Osteoblast (primary cell): ENCODE measurements at regions not wholly inside any gene's neighbourhood (a gene's known extent, or its start where the extent isn't known, plus 50 kb on each side); places are given as distances from the start of the nearest gene placed in this dataset.

Experiments
- DNase-seq: peaks from one replicate; pipeline ENCODE4 v3.0.0; 2011; ENCODE audit warnings: low spot score, mixed read lengths; ENCODE audit not compliant: insufficient read length; ENCODE audit errors: missing footprints
- H2AFZ ChIP-seq: 2 replicates; pipeline ENCODE4 v1.6.0; 2011; ENCODE audit warnings: mild to moderate bottlenecking, low read length
- H3K27ac ChIP-seq: 2 replicates; pipeline ENCODE4 v1.5.1; 2011; ENCODE audit warnings: mild to moderate bottlenecking, low read depth, low read length, moderate library complexity
- H3K27me3 ChIP-seq: 2 replicates; pipeline ENCODE4 v1.6.0; 2012; ENCODE audit warnings: mild to moderate bottlenecking, control low read depth, inconsistent platforms, low read length, moderate library complexity; ENCODE audit not compliant: insufficient read depth
- H3K36me3 ChIP-seq: 2 replicates; pipeline ENCODE4 v1.5.1; 2011; ENCODE audit warnings: mild to moderate bottlenecking, low read length, control low read depth, moderate library complexity; ENCODE audit not compliant: insufficient read depth
- H3K4me1 ChIP-seq: 2 replicates; pipeline ENCODE4 v1.5.1; 2011; ENCODE audit warnings: mild to moderate bottlenecking, low read length, control low read depth, moderate library complexity; ENCODE audit not compliant: insufficient read depth
- H3K4me2 ChIP-seq: 2 replicates; pipeline ENCODE4 v1.6.0; 2011; ENCODE audit warnings: mild to moderate bottlenecking, low read length; ENCODE audit not compliant: insufficient read depth
- H3K4me3 ChIP-seq: fragments of 200-600 bp; sonication (generic); 3 replicates; pipeline ENCODE4 v1.5.1; 2012; ENCODE audit warnings: mild to moderate bottlenecking, low read length, inconsistent platforms; ENCODE audit not compliant: insufficient read depth
- H3K79me2 ChIP-seq: 2 replicates; pipeline ENCODE4 v1.6.0; 2012; ENCODE audit warnings: mild to moderate bottlenecking, low read length, control low read depth, inconsistent platforms; ENCODE audit not compliant: insufficient read depth
- H3K9me3 ChIP-seq: 2 replicates; pipeline ENCODE4 v1.5.1; 2011; ENCODE audit warnings: low read depth, low read length, control low read depth
- H4K20me1 ChIP-seq: 2 replicates; pipeline ENCODE4 v1.6.0; 2012; ENCODE audit warnings: mild to moderate bottlenecking, low read length, control low read depth; ENCODE audit not compliant: insufficient read depth
- TF ChIP-seq, protein P1 (sequence below): IDR thresholded peaks from 2 replicates; pipeline ENCODE4 v1.5.1; 2011; ENCODE audit warnings: mild to moderate bottlenecking, low read depth, low read length, moderate library complexity; ENCODE audit errors: extremely low read depth

DNA sequence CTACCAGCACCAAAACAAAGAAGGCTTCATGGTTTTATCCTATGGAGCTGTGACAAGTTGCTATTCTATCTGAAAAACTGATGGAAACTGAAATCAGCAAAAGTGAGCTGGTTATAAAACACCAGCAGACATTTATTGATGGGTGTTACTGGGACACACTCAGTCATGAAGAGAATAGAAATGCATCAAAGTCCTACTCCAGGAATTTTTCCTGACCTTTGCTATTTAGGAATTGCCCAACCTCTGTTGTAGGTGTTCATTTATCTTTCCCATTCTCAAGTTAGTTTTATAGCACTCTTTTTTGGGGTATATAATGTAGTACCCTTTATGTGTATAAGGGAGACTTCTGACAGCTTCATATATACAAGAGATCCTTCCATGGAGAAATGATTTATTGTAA lies 533.2 kb downstream of the REEP3 start:
- Histone ChIP-seq H3K27me3 (no peaks in the 10 kb centered on the region), H2AFZ (no peak overlapping the region), H4K20me1 (no peaks in the 10 kb centered on the region), H3K4me2 (no peak overlapping the region), H3K27ac (no peak overlapping the region), H3K4me3 (no peak overlapping the region), H3K9me3 (no peaks in the 10 kb centered on the region), H3K79me2 (no peaks in the 10 kb centered on the region), H3K4me1 (no peaks in the 10 kb centered on the region), H3K36me3 (no peaks in the 10 kb centered on the region)
- TF ChIP-seq, protein P1, sequence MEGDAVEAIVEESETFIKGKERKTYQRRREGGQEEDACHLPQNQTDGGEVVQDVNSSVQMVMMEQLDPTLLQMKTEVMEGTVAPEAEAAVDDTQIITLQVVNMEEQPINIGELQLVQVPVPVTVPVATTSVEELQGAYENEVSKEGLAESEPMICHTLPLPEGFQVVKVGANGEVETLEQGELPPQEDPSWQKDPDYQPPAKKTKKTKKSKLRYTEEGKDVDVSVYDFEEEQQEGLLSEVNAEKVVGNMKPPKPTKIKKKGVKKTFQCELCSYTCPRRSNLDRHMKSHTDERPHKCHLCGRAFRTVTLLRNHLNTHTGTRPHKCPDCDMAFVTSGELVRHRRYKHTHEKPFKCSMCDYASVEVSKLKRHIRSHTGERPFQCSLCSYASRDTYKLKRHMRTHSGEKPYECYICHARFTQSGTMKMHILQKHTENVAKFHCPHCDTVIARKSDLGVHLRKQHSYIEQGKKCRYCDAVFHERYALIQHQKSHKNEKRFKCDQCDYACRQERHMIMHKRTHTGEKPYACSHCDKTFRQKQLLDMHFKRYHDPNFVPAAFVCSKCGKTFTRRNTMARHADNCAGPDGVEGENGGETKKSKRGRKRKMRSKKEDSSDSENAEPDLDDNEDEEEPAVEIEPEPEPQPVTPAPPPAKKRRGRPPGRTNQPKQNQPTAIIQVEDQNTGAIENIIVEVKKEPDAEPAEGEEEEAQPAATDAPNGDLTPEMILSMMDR = no peak
- no peak for DNase-seq

DNA sequence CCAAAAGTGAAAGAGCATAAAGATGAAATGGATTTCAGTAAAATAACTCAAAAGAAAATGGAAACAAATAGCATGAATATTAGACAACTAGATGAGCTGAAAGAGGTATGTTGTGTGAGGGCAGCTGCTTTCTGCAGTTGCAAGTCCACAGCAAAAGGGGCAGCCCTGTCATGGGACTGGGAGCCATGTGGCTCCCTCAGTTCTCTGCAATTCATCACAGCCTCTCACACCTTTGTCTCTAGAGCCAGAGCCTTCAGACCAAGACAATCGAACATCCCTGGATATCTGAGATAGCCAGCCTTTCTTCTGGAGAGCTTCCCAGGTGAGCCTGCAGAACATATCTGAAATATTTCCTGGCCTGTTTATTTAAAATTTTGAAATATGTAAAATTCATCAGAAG lies 538.7 kb downstream of the REEP3 start:
- H3K27me3 ChIP-seq = no peaks in the 10 kb centered on the region
- no peak overlapping the region for H3K27ac ChIP-seq
- H3K4me1 ChIP-seq = no peaks in the 10 kb centered on the region
- TF ChIP-seq, protein P1 = no peak
- H3K9me3 ChIP-seq = no peaks in the 10 kb centered on the region
- no peaks in the 10 kb centered on the region for H4K20me1 ChIP-seq
- no peak for DNase-seq
- H2AFZ ChIP-seq = no peak overlapping the region
- H3K4me3 ChIP-seq = no peak overlapping the region
- H3K4me2 ChIP-seq = no peak overlapping the region
- H3K36me3 ChIP-seq = no peaks in the 10 kb centered on the region
- no peaks in the 10 kb centered on the region for H3K79me2 ChIP-seq

DNA sequence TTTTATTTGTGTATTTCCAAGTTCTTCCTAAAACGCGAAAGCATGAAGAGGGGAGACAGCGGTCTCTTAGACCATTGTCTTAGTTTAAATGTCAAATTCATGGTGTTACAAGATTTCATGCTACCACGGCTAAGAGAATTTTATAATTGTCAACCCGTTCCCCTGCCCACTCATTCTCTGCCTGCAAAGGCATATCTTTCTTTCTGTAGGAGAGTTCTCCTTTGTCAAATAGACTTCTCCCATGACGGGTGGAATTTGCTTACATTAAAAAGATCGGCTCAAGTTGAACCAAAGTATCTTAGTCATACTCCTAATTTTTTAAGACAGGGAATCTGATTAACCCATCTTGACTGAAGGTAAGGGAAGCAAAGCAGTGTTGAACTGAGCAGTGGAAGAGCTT lies 539.2 kb downstream of the REEP3 start:
- Histone ChIP-seq H3K27me3 (no peaks in the 10 kb centered on the region), H3K4me1 (no peaks in the 10 kb centered on the region), H3K27ac (no peak overlapping the region), H3K9me3 (peaks cover 2% of the 10 kb centered on the region), H4K20me1 (no peaks in the 10 kb centered on the region), H3K79me2 (no peaks in the 10 kb centered on the region), H3K4me2 (no peak overlapping the region), H3K4me3 (no peak overlapping the region), H3K36me3 (no peaks in the 10 kb centered on the region), H2AFZ (no peak overlapping the region)
- DNase-seq = no peak
- TF ChIP-seq, protein P1 = no peak

DNA sequence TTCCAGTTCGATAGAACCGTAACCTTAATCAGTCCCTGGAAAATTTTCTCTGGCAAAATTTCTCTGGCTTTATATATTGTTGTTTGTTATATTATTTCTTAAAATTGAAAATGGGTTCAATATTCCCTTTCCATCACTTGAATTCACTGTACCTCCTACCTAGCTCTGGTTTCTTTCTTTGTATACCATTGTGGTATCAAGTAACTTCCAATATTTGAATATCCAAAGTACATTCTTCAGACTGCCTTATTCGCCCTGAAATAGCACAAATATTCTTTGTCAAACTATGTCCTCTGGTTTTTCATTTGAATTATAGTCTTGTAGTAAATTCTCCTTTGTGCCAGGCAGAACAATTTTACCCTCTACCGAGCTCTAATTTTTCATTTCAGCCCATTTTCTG lies 541.6 kb downstream of the REEP3 start:
- Histone ChIP-seq H3K4me2 (no peak overlapping the region), H3K4me3 (no peak overlapping the region), H4K20me1 (no peaks in the 10 kb centered on the region), H3K4me1 (no peaks in the 10 kb centered on the region), H3K36me3 (no peaks in the 10 kb centered on the region), H3K9me3 (peaks cover 2% of the 10 kb centered on the region), H2AFZ (no peak overlapping the region), H3K27me3 (no peaks in the 10 kb centered on the region), H3K79me2 (no peaks in the 10 kb centered on the region), H3K27ac (no peak overlapping the region)
- TF ChIP-seq, protein P1 = no peak
- DNase-seq = no peak
